H9 (cell line): ENCODE measurements at regions not wholly inside any gene's neighbourhood (a gene's known extent, or its start where the extent isn't known, plus 50 kb on each side); places are given as distances from the start of the nearest gene placed in this dataset.

Source experiments
- DNase-seq: peaks from one replicate; pipeline ENCODE4 v3.0.0-alpha.2; 2017
- H2AFZ ChIP-seq: one replicate; pipeline ENCODE4 v1.6.1; 2013; ENCODE audit warnings: mild to moderate bottlenecking, low read length, control low read depth, moderate library complexity
- H2AK5ac ChIP-seq: 2 replicates; pipeline ENCODE4 v1.6.1; 2013; ENCODE audit warnings: low read length, control low read depth, mixed read lengths; ENCODE audit not compliant: insufficient read length
- H2BK120ac ChIP-seq: one replicate; pipeline ENCODE4 v1.6.1; 2013; ENCODE audit warnings: low read depth, mild to moderate bottlenecking, low read length, control low read depth, inconsistent platforms; ENCODE audit not compliant: poor library complexity, severe bottlenecking
- H2BK12ac ChIP-seq: 2 replicates; pipeline ENCODE4 v1.6.1; 2013; ENCODE audit warnings: low read length, control low read depth, mixed read lengths, low read depth; ENCODE audit not compliant: insufficient read length
- H2BK15ac ChIP-seq: 2 replicates; pipeline ENCODE4 v1.6.1; 2013; ENCODE audit warnings: low read depth, low read length, control low read depth
- H2BK20ac ChIP-seq: one replicate; pipeline ENCODE4 v1.6.1; 2013; ENCODE audit warnings: low read depth, mild to moderate bottlenecking, low read length, control low read depth, inconsistent platforms; ENCODE audit not compliant: poor library complexity, severe bottlenecking
- H2BK5ac ChIP-seq: 2 replicates; pipeline ENCODE4 v1.6.1; 2013; ENCODE audit warnings: low read length, control low read depth, mixed read lengths; ENCODE audit not compliant: insufficient read length
- H3K14ac ChIP-seq: 2 replicates; pipeline ENCODE4 v1.6.1; 2013; ENCODE audit warnings: low read length, control low read depth; ENCODE audit not compliant: insufficient read depth
- H3K18ac ChIP-seq: 2 replicates; pipeline ENCODE4 v1.6.1; 2013; ENCODE audit warnings: low read depth, mild to moderate bottlenecking, mixed read lengths, low read length, control low read depth; ENCODE audit not compliant: insufficient read length
- H3K23ac ChIP-seq: 2 replicates; pipeline ENCODE4 v1.6.1; 2013; ENCODE audit warnings: low read length, control low read depth, mixed read lengths, low read depth; ENCODE audit not compliant: insufficient read length
- H3K23me2 ChIP-seq: 2 replicates; pipeline ENCODE4 v1.6.1; 2013; ENCODE audit warnings: low read depth, mild to moderate bottlenecking, mixed read lengths, low read length, control low read depth; ENCODE audit not compliant: insufficient read length, poor library complexity, severe bottlenecking
- H3K27ac ChIP-seq: 2 replicates; pipeline ENCODE4 v1.5.1; 2013; ENCODE audit warnings: low read length, control low read depth, mixed read lengths, low read depth; ENCODE audit not compliant: insufficient read length
- H3K27me3 ChIP-seq: 2 replicates; pipeline ENCODE4 v1.6.1; 2013; ENCODE audit warnings: low read length, control low read depth, inconsistent platforms; ENCODE audit not compliant: insufficient read depth
- H3K4ac ChIP-seq: 2 replicates; pipeline ENCODE4 v1.6.1; 2013; ENCODE audit warnings: low read depth, mild to moderate bottlenecking, control low read depth, inconsistent platforms, low read length, moderate library complexity
- H3K4me1 ChIP-seq: 2 replicates; pipeline ENCODE4 v1.6.1; 2013; ENCODE audit warnings: low read length, control low read depth, inconsistent platforms; ENCODE audit not compliant: insufficient read depth
- H3K4me2 ChIP-seq: 2 replicates; pipeline ENCODE4 v1.6.1; 2013; ENCODE audit warnings: low read length, control low read depth, mixed read lengths; ENCODE audit not compliant: insufficient read length, insufficient read depth
- H3K56ac ChIP-seq: 2 replicates; pipeline ENCODE4 v1.6.1; 2013; ENCODE audit warnings: low read depth, mild to moderate bottlenecking, mixed read lengths, low read length, control low read depth; ENCODE audit not compliant: insufficient read length
- H3K79me1 ChIP-seq: 2 replicates; pipeline ENCODE4 v1.6.1; 2013; ENCODE audit warnings: low read depth, mild to moderate bottlenecking, moderate library complexity, low read length, control low read depth, inconsistent platforms; ENCODE audit not compliant: insufficient read depth, poor library complexity, severe bottlenecking
- H3K79me2 ChIP-seq: 2 replicates; pipeline ENCODE4 v1.6.1; 2013; ENCODE audit warnings: low read length, control low read depth, inconsistent platforms; ENCODE audit not compliant: insufficient read depth
- H3K9ac ChIP-seq: 2 replicates; pipeline ENCODE4 v1.6.1; 2013; ENCODE audit warnings: low read length, control low read depth, mixed read lengths; ENCODE audit not compliant: insufficient read length; ENCODE audit errors: extremely low read depth
- H3K9me3 ChIP-seq: one replicate; pipeline ENCODE4 v1.6.1; 2013; ENCODE audit warnings: low read depth, low read length, inconsistent platforms; ENCODE audit not compliant: control insufficient read depth
- H3T11ph ChIP-seq: one replicate; pipeline ENCODE4 v1.6.1; 2013; ENCODE audit warnings: mild to moderate bottlenecking, low read length, control low read depth, inconsistent platforms
- H4K20me1 ChIP-seq: one replicate; pipeline ENCODE4 v1.6.1; 2013; ENCODE audit not compliant: control insufficient read depth, insufficient read length, insufficient read depth
- H4K5ac ChIP-seq: 2 replicates; pipeline ENCODE4 v1.6.1; 2013; ENCODE audit warnings: low read depth, mild to moderate bottlenecking, mixed read lengths, low read length, control low read depth; ENCODE audit not compliant: insufficient read length
- H4K8ac ChIP-seq: replicated peaks from 2 replicates; pipeline ENCODE4 v1.6.1; 2013; ENCODE audit warnings: low read length, control low read depth, mixed read lengths, low read depth; ENCODE audit not compliant: insufficient read length
- H4K91ac ChIP-seq: 2 replicates; pipeline ENCODE4 v1.6.1; 2013; ENCODE audit warnings: low read depth, mild to moderate bottlenecking, moderate library complexity, mixed read lengths, low read length, control low read depth; ENCODE audit not compliant: insufficient read length
- H3K27ac Mint-ChIP-seq, 3 experiments: 2 replicates in 2 of 3; 3 replicates in 1 of 3; pipeline ENCODE4 v1.8.0; 2020 to 2021; ENCODE audit warnings: mixed read lengths in 3 of 3, mild to moderate bottlenecking in 1 of 3, moderate library complexity in 1 of 3
- H3K27me3 Mint-ChIP-seq: 2 replicates; pipeline ENCODE4 v1.8.0; 2021; ENCODE audit warnings: low read depth, mild to moderate bottlenecking, moderate library complexity, mixed read lengths
- H3K36me3 Mint-ChIP-seq, 3 experiments: 2 replicates in 2 of 3; 3 replicates in 1 of 3; pipeline ENCODE4 v1.8.0; 2020 to 2021; ENCODE audit warnings: low read depth in 3 of 3, mixed read lengths in 3 of 3; ENCODE audit not compliant: insufficient read depth in 1 of 3
- H3K4me1 Mint-ChIP-seq, 2 experiments: 2 replicates each; pipeline ENCODE4 v1.8.0; 2020; ENCODE audit warnings: mixed read lengths in 2 of 2
- H3K4me3 Mint-ChIP-seq, 2 experiments: 2 replicates in 1 of 2; 3 replicates in 1 of 2; pipeline ENCODE4 v1.8.0; 2020 to 2021; ENCODE audit warnings: mild to moderate bottlenecking in 2 of 2, mixed read lengths in 2 of 2, moderate library complexity in 1 of 2
- H3K9me3 Mint-ChIP-seq, 2 experiments: 2 replicates in 1 of 2; 3 replicates in 1 of 2; pipeline ENCODE4 v1.8.0; 2020; ENCODE audit warnings: mild to moderate bottlenecking in 2 of 2, mixed read lengths in 2 of 2, moderate library complexity in 1 of 2
- CTCF ChIP-seq: fragments of 200-600 bp; sonication (generic); conservative IDR thresholded peaks from 3 replicates; pipeline ENCODE4 v1.8.0; 2021; ENCODE audit warnings: antibody characterized with exemption, mild to moderate bottlenecking
- WGBS: extraction: QIAGEN DNeasy Blood & Tissue Kit; methylation state at CpG from one replicate; pipeline ENCODE4 v1.1.7; 2013; ENCODE audit warnings: missing lambda C conversion rate, low lambda C conversion rate, mixed read lengths; ENCODE audit not compliant: insufficient read length; ENCODE audit errors: extremely low coverage; 5-methylcytosine and 5-hydroxymethylcytosine counted together

DNA sequence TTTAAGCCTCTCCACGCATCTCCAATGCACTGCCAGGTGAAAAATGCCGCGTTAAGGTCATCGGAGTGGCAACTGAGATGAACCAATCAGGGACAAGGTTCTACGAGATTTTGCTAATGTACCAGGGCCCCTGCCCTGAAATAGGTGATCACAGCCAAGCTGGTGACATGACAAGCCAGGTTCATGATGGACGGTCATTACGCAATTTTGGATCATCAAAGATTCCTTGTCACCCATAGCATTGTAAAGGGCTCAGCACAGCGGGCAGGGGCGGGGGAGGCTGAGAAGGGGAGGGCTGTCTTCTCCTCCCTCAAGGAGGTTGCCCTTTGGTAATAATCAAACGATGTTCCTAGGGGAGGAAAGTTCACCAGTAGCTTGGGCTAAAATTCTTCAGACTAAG lies 475.5 kb downstream of the NPHP4 start:
- H3K56ac ChIP-seq: no peak overlapping the region
- DNase-seq: no peak
- H2AFZ ChIP-seq: no peak overlapping the region
- no peak overlapping the region for H2BK12ac ChIP-seq
- no peak overlapping the region for H4K5ac ChIP-seq
- no peaks in the 10 kb centered on the region for H3K4me1 ChIP-seq
- H2BK5ac ChIP-seq: no peak overlapping the region
- no peak overlapping the region for H3K9ac ChIP-seq
- H3K79me2 ChIP-seq: no peaks in the 10 kb centered on the region
- no peak overlapping the region for H4K91ac ChIP-seq
- no peak overlapping the region for H3K4ac ChIP-seq
- no peak for TF ChIP-seq CTCF
- H3K4me2 ChIP-seq: no peak overlapping the region
- H3T11ph ChIP-seq: no peak overlapping the region
- H3K9me3 ChIP-seq: no peaks in the 10 kb centered on the region
- no peak overlapping the region for H3K23ac ChIP-seq
- H2BK15ac ChIP-seq: no peak overlapping the region
- no peak overlapping the region; a peak in 1 of 7 replicates for H3K27ac Mint-ChIP-seq
- no peaks in the 10 kb centered on the region for H3K23me2 ChIP-seq
- H3K79me1 ChIP-seq: no peaks in the 10 kb centered on the region
- H3K27me3 Mint-ChIP-seq: peaks cover 31% of the 10 kb centered on the region
- H4K8ac ChIP-seq: no peak overlapping the region
- H3K14ac ChIP-seq: no peak overlapping the region
- H3K4me1 Mint-ChIP-seq: peaks cover 0 to 6% of the 10 kb centered on the region in 2 experiments; a peak in 1 of 4 replicates
- peaks cover 3 to 10% of the 10 kb centered on the region in 2 experiments; a peak in 3 of 5 replicates for H3K9me3 Mint-ChIP-seq
- no peaks in the 10 kb centered on the region for H3K36me3 Mint-ChIP-seq
- no peak overlapping the region for H2AK5ac ChIP-seq
- no peak overlapping the region for H2BK120ac ChIP-seq
- no CpG with 5 or more reads among the region's 10 CpGs for WGBS
- no peak overlapping the region for H3K4me3 Mint-ChIP-seq
- H2BK20ac ChIP-seq: no peak overlapping the region
- no peaks in the 10 kb centered on the region for H4K20me1 ChIP-seq
- no peak overlapping the region for H3K27ac ChIP-seq
- H3K18ac ChIP-seq: no peak overlapping the region
- no peaks in the 10 kb centered on the region for H3K27me3 ChIP-seq
